ENCODE measurements at regions not wholly inside any gene's neighbourhood (a gene's known extent, or its start where the extent isn't known, plus 50 kb on each side); places are given as distances from the start of the nearest gene placed in this dataset.

DNA sequence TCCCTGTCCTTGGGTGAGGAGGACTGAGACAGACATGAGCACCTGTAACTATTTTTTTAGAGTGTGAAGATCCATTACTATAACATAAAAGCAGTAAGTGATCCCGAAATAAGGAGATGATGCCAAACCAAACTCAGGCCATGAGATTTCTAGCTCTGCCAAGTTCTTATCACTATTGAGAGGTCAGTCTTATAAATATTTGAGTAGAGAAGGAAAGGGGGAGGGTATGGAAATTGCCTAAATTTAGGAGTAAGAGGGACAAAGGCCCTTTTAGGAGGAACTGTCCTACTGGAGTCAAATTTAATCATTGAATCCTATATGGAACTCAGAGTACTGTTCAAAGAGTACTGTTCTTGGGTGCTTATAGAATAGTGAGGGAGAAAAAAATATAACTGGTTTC is 326.9 kb upstream of the NAALADL2 start:
- no peak for DNase-seq
- H3K27me3 ChIP-seq, result no peaks in the 10 kb centered on the region
- H3K4me3 ChIP-seq (ENCODE audit: low read depth, low read length), result no peak overlapping the region
- H3K9me3 ChIP-seq, result no peaks in the 10 kb centered on the region
- H3K36me3 ChIP-seq, result no peaks in the 10 kb centered on the region
- TF ChIP-seq, protein P1, sequence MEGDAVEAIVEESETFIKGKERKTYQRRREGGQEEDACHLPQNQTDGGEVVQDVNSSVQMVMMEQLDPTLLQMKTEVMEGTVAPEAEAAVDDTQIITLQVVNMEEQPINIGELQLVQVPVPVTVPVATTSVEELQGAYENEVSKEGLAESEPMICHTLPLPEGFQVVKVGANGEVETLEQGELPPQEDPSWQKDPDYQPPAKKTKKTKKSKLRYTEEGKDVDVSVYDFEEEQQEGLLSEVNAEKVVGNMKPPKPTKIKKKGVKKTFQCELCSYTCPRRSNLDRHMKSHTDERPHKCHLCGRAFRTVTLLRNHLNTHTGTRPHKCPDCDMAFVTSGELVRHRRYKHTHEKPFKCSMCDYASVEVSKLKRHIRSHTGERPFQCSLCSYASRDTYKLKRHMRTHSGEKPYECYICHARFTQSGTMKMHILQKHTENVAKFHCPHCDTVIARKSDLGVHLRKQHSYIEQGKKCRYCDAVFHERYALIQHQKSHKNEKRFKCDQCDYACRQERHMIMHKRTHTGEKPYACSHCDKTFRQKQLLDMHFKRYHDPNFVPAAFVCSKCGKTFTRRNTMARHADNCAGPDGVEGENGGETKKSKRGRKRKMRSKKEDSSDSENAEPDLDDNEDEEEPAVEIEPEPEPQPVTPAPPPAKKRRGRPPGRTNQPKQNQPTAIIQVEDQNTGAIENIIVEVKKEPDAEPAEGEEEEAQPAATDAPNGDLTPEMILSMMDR (IDR thresholded peaks at IDR 0.05; ENCODE audit: low read depth, low read length), result no peak
- H3K4me1 ChIP-seq, result no peaks in the 10 kb centered on the region

DNA sequence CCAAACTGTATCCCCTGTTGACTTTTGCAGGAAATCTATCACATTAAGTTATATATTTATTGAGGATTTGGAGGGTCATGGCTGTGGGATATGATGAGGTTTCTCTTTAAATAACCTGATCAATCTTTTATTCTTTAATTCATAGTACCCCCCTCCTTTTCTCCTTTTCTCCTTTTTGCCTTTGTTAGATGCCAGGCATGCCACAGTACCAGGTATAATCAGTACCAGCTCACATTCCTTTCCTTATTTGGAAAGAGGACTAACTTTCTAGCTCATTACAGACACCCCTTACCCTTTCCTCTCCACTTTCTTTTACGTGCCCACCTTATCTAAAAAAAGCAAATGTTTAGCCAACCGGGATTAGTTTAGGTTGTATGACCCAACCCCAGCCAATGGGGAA is 326.4 kb upstream of the NAALADL2 start:
- Histone ChIP-seq H3K27me3 (no peaks in the 10 kb centered on the region), H3K9me3 (no peaks in the 10 kb centered on the region), H3K4me3 (ENCODE audit: low read depth, low read length) (no peak overlapping the region), H3K36me3 (no peaks in the 10 kb centered on the region), H3K4me1 (no peaks in the 10 kb centered on the region)
- no peak for DNase-seq
- TF ChIP-seq, protein P1 (IDR thresholded peaks at IDR 0.05; ENCODE audit: low read depth, low read length), result no peak

DNA sequence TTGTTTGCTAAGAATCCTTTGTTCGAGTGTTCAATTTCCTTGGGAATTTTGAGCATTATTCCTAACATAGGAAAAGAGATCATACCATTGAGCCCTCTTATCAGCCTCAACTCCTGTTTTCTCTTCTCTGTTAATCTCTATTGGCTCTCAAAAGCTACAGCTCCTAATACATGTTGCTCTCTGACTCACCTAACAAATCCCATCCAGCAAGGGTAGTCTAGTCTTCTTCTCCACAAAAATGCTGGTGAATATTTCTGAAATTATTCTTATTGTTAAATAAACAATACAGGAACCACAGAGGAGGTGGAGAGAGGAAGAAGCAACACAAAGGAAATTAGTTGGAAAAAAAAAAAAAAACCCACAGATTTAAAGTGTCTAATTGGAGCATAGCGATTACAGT is 325.8 kb upstream of the NAALADL2 start:
- Histone ChIP-seq H3K4me3 (ENCODE audit: low read depth, low read length) (no peak overlapping the region), H3K36me3 (no peaks in the 10 kb centered on the region), H3K9me3 (no peaks in the 10 kb centered on the region), H3K27me3 (no peaks in the 10 kb centered on the region), H3K4me1 (no peaks in the 10 kb centered on the region)
- TF ChIP-seq, protein P1 (IDR thresholded peaks at IDR 0.05; ENCODE audit: low read depth, low read length), result no peak
- no peak for DNase-seq

DNA sequence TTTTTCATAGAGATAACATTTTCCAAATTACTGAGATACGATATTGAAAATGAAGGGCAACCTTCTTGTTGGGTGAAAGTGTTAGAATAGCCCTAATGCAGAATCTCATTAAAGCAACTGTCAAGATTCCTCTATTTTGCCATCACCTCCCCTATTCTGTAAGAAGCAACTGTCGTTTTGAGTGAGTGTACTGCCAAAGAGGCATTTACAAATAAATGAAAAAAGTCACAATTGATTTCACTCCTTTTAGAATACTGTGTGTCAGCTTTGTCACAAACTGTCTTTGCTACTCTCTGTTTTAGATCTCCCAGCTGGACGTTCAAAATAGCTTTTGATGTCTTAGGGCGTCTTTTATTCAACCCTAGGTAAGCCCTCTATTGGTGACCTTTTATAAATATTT is 322.8 kb upstream of the NAALADL2 start:
- Histone ChIP-seq H3K36me3 (no peaks in the 10 kb centered on the region), H3K4me3 (ENCODE audit: low read depth, low read length) (no peak overlapping the region), H3K27me3 (no peaks in the 10 kb centered on the region), H3K4me1 (no peaks in the 10 kb centered on the region), H3K9me3 (no peaks in the 10 kb centered on the region)
- no peak for DNase-seq
- TF ChIP-seq, protein P1 (IDR thresholded peaks at IDR 0.05; ENCODE audit: low read depth, low read length), result no peak

DNA sequence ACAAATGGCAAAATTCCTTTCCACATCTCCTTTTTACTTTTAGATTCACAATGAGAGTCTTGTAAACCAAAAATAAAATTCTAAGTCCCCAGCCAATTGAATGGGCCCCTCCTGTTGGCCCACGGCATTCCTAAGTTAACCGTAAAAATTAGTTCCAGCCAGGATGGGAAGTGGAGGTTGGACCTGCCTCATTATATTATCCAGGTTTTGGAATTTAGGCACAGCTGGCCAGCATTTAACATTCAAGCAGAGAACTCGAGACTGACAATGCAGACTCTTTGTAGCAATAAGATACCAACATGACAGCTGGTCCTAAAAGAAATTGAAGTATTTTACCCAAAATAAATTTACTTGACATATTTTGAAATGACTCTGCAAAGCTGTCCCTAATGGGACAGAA is 321.0 kb upstream of the NAALADL2 start:
- no peak for DNase-seq
- Histone ChIP-seq H3K4me3 (ENCODE audit: low read depth, low read length) (no peak overlapping the region), H3K36me3 (no peaks in the 10 kb centered on the region), H3K27me3 (no peaks in the 10 kb centered on the region), H3K9me3 (no peaks in the 10 kb centered on the region), H3K4me1 (no peaks in the 10 kb centered on the region)
- TF ChIP-seq, protein P1 (IDR thresholded peaks at IDR 0.05; ENCODE audit: low read depth, low read length), result no peak

DNA sequence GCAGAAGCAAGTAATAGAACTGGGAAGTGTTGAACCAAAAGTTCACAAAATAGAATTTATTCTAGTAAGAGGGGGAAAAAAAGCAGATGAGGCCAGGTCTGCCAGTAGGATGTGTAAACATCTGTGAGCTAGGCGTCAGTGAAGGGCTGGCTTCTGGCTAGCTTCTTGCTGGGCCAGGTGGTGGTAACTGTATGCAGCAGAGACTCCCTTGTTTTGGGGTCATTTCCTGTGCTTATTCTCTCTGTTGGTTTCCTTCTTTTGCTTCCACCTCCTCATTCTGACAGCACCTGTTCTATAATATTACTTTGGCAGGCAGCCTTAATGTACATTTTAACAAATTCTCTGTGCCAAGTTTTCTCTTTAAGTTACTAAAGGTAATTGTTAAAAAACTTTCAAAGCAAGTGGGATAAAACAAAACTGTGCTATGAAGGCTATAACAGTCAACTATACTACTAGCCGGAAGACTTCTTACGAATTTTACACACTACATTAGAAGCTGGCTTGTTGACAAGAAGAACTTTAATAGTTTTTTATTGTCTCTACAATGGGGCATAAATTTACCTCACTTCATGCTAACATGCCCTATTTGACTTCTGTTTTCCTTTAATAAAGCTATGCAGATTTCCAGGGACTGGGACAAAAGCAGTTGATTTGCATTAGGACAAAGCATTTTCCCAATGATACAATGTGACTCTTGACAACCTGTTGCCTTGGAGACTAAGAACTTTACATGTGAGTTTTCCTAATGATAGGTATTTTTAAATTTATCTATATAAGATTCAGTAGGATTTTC is 318.8 kb upstream of the NAALADL2 start:
- no peak overlapping the region for H3K4me3 ChIP-seq (ENCODE audit: low read depth, low read length)
- DNase-seq, result no peak
- H3K4me1 ChIP-seq, result no peaks in the 10 kb centered on the region

More for the DNA sequence above, 318.8 kb upstream of the NAALADL2 start:
- Histone ChIP-seq H3K9me3 (no peaks in the 10 kb centered on the region), H3K36me3 (no peaks in the 10 kb centered on the region), H3K27me3 (no peaks in the 10 kb centered on the region)
- TF ChIP-seq, protein P1 (IDR thresholded peaks at IDR 0.05; ENCODE audit: low read depth, low read length), result no peak

All from BE2C (cell line).